Psoas muscle (tissue), 7 donors: ENCODE measurements at regions not wholly inside any gene's neighbourhood (a gene's known extent, or its start where the extent isn't known, plus 50 kb on each side); places are given as distances from the start of the nearest gene placed in this dataset.

Experiments used
- ATAC-seq, 4 donors: fragments of 200-7000 bp; cut with Tn5 transposase; one replicate each; pipeline ENCODE4 v1.9.1; 2020; ENCODE audit warnings: moderate library complexity in 3 of 4, mild to moderate bottlenecking in 2 of 4
- DNase-seq, 2 donors: peaks; one replicate each; pipeline ENCODE4 v3.0.0-alpha.2; 2020
- H3K27ac ChIP-seq: fragments of 200-600 bp; one replicate; pipeline ENCODE4 v1.8.0; 2022
- H3K27me3 ChIP-seq, 3 donors: fragments of 200-600 bp in 1 of 3; one replicate each; pipeline versions ENCODE4 v1.6.1 to v1.8.0; 2013 to 2022; ENCODE audit warnings: low read length in 2 of 3, mild to moderate bottlenecking in 2 of 3, moderate library complexity in 1 of 3; ENCODE audit not compliant: insufficient read depth in 3 of 3
- H3K36me3 ChIP-seq, 2 donors: fragments of 200-600 bp in 1 of 2; one replicate each; pipeline versions ENCODE4 v1.6.1 to v1.8.0; 2013 to 2022; ENCODE audit warnings: low read depth in 1 of 2, mild to moderate bottlenecking in 1 of 2, moderate library complexity in 1 of 2; ENCODE audit not compliant: insufficient read depth in 1 of 2
- H3K4me1 ChIP-seq: fragments of 200-600 bp; one replicate; pipeline ENCODE4 v1.8.0; 2022
- H3K4me3 ChIP-seq: fragments of 200-600 bp; one replicate; pipeline ENCODE4 v1.8.0; 2022; ENCODE audit warnings: mild to moderate bottlenecking
- H3K9me3 ChIP-seq: fragments of 200-600 bp; one replicate; pipeline ENCODE4 v1.8.0; 2022
- WGBS, 3 donors: extraction: QIAGEN DNeasy Blood & Tissue Kit; methylation state at CpG; one replicate each; pipeline versions ENCODE4 v1.1.6 to v1.1.7; 2013; 5-methylcytosine and 5-hydroxymethylcytosine counted together
- intact Hi-C, 2 donors: fragments of 100-400 bp; cut with DNase I; formaldehyde crosslinking; loops; one replicate each; pipeline versions ENCODE4 v1.11.0 to v1.14.2; 2022
- TF ChIP-seq, protein P1 (sequence below): fragments of 200-600 bp; IDR thresholded peaks from one replicate; pipeline ENCODE4 v1.8.0; 2022; ENCODE audit warnings: antibody characterized with exemption
- donor health status: healthy with polysubstance abuse.
- donor health status: DM: no; HTN: no; CAD: no; lungs with moderate emphysema.
- donor health status: Bipolar disorder and iron deficiency.
- donor health status: healthy.
- donor health status: DM: yes; HTN: yes; CAD: no.
- donor health status: DM: no; HTN: no; CAD: no.
- donor health status: DM: yes; HTN: yes; CAD: no.

DNA sequence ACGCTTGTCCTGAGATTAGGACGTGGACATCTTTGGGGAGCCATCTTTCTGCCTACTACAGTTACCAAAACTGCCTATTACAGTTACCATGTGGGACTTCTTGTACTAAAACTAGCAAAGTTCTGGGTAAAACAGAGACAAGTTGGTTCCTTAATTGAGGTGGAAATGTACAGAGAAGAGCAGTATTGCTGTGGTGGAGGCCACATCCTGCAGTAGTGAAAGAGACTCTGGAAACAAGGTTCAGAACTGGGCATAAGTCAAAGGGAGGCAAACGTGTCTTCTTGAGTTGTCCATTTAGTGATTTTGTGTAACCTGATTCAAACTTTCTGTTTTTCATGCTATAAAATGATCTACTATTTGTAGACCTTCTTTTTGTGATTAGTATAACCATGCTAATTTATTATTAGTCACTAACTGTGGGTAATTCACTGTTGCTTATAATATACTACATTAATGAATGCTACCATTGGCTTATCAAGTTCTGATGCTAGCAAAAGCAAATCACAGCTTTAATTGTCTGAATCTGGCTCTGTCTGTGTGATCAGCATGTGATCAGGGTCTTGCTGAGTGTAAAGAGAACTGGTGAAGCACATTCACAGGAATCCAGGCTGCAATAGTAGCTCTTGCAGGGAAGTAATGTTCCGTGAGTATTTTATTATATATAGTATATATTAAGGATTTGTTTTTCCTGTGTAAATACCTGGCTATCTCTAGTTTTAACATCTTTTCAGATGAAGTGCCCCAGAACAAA, 207.9 kb upstream of the GAP43 start:
- no peaks in the 10 kb centered on the region for H3K4me1 ChIP-seq
- intact Hi-C loops, result no loop called here
- H3K9me3 ChIP-seq, result no peaks in the 10 kb centered on the region
- H3K27ac ChIP-seq, result no peak overlapping the region
- ATAC-seq (no peak), DNase-seq (no peak)
- TF ChIP-seq, protein P1, sequence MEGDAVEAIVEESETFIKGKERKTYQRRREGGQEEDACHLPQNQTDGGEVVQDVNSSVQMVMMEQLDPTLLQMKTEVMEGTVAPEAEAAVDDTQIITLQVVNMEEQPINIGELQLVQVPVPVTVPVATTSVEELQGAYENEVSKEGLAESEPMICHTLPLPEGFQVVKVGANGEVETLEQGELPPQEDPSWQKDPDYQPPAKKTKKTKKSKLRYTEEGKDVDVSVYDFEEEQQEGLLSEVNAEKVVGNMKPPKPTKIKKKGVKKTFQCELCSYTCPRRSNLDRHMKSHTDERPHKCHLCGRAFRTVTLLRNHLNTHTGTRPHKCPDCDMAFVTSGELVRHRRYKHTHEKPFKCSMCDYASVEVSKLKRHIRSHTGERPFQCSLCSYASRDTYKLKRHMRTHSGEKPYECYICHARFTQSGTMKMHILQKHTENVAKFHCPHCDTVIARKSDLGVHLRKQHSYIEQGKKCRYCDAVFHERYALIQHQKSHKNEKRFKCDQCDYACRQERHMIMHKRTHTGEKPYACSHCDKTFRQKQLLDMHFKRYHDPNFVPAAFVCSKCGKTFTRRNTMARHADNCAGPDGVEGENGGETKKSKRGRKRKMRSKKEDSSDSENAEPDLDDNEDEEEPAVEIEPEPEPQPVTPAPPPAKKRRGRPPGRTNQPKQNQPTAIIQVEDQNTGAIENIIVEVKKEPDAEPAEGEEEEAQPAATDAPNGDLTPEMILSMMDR, result no peak
- WGBS, 3 donors, result 83 to 89% (median 86%) methylated on average over 4 of the region's 4 CpGs
- no peak overlapping the region for H3K4me3 ChIP-seq
- H3K27me3 ChIP-seq, result no peaks in the 10 kb centered on the region
- H3K36me3 ChIP-seq, result no peaks in the 10 kb centered on the region

DNA sequence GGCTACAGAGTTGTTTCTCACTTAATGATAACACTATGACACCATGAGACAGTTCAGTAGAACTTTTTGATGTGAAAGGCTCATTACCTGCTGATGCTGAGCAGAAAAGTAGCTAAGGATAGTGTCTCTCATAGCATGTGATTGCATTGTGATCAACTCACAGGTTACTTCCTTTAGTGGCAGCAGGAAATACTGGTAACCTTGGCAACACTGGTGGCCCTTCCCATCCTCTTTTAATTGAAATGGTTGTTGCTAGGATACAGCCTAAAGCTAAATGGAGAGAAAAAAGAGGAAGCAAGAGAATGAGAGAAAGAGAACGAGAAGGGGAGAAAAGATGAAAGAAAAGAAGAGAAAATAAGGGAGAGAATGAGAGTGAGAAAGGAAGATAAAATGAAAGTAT, 204.7 kb upstream of the GAP43 start:
- Histone ChIP-seq H3K36me3 (no peaks in the 10 kb centered on the region), H3K27me3 (no peaks in the 10 kb centered on the region), H3K4me3 (no peak overlapping the region), H3K9me3 (no peaks in the 10 kb centered on the region), H3K4me1 (no peaks in the 10 kb centered on the region), H3K27ac (no peak overlapping the region)
- WGBS, 3 donors, result 43 to 54% (median 43%) methylated on average over 1 of the region's 1 CpG
- TF ChIP-seq, protein P1, result no peak
- ATAC-seq (no peak), DNase-seq (no peak)
- intact Hi-C loops, result no loop called here

DNA sequence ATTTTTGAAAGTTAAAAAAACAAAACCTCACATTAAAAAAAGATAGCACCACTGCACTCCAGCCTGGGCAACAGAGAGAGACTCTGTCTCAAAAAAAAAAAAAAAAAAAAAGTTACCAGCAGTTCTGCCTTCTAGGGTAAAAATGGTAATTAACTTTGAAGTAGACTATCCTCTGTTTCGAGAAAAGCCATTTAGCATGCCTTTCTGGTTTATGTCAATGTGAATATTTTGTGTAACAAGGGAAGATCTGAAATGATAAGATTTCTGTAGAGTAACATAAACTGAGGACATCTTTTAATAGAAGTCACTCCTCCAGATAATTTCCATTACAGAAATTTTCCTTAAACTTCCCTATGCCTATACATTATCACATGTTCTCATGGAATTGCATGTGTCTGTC, 203.2 kb upstream of the GAP43 start:
- 63 to 85% (median 75%) methylated on average over 1 of the region's 1 CpG for WGBS, 3 donors
- no peaks in the 10 kb centered on the region for H3K4me1 ChIP-seq
- no peaks in the 10 kb centered on the region for H3K27me3 ChIP-seq
- intact Hi-C loops, result no loop called here
- no peak overlapping the region for H3K4me3 ChIP-seq
- DNase-seq (no peak), ATAC-seq (no peak)
- H3K27ac ChIP-seq, result no peak overlapping the region
- TF ChIP-seq, protein P1, result no peak
- no peaks in the 10 kb centered on the region for H3K36me3 ChIP-seq
- no peaks in the 10 kb centered on the region for H3K9me3 ChIP-seq

DNA sequence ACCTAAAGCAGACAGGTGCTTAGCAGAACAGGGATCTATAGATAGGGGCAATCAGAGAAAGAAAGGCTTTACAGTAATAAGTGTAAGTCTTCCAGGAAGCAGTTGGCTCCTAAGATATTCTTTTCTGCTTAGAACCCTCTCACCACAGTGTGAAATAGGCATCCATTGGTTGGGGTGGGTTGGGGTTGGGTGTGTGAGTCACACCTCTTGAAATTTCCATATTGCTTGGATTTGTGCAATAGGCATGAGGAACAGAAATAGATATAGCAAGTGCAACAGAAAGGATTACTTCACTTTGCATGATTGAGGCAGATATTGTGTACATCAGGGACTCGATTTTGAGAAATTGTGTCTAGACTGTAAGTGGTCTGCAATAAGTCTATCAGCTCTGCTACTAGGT, 200.1 kb upstream of the GAP43 start:
- Histone ChIP-seq H3K36me3 (no peaks in the 10 kb centered on the region), H3K4me1 (no peaks in the 10 kb centered on the region), H3K27me3 (no peaks in the 10 kb centered on the region), H3K9me3 (no peaks in the 10 kb centered on the region), H3K27ac (no peak overlapping the region), H3K4me3 (no peak overlapping the region)
- ATAC-seq (no peak), DNase-seq (no peak)
- 78 to 89% (median 86%) methylated on average over 1 of the region's 1 CpG for WGBS, 3 donors
- TF ChIP-seq, protein P1, result no peak
- intact Hi-C loops, result no loop called here

DNA sequence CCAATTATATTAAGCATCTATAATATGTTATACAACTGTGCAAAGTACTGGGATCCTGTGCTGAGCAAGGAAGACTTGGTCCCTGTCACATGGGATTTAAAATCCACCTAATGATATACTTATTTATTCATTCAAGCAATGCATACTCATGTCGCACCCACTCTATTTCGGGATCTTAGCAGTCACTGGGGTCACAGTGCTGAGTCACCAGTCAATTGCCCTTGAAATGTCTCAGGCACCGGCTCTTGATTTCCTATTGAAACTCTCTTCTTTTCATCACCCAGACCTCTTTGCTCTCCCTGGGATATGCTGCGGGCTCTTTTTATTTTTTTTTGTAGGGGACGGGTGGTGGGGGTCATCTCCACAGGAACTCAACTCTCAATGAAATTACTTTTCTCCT, 194.5 kb upstream of the GAP43 start:
- 59 to 78% (median 69%) methylated on average over 5 of the region's 5 CpGs for WGBS, 3 donors
- TF ChIP-seq, protein P1, result no peak
- Histone ChIP-seq H3K9me3 (no peaks in the 10 kb centered on the region), H3K36me3 (no peaks in the 10 kb centered on the region), H3K27ac (no peak overlapping the region), H3K4me1 (no peaks in the 10 kb centered on the region), H3K27me3 (no peaks in the 10 kb centered on the region), H3K4me3 (no peak overlapping the region)
- intact Hi-C loops, result no loop called here
- ATAC-seq, result no peak
- DNase-seq, result no peak
